HCT116 (cell line): ENCODE measurements at regions not wholly inside any gene's neighbourhood (a gene's known extent, or its start where the extent isn't known, plus 50 kb on each side); places are given as distances from the start of the nearest gene placed in this dataset.

Experiments used
- CTCF ChIP-seq, 3 experiments: fragments of 200-600 bp in 1 of 3; sonication (generic) in 1 of 3; IDR thresholded peaks in 2 of 3; conservative IDR thresholded peaks in 1 of 3; 2 replicates each; pipeline ENCODE4 v1.5.1; 2012 to 2017; ENCODE audit warnings: low read depth in 2 of 3, low read length in 2 of 3, antibody characterized with exemption in 1 of 3, borderline replicate concordance in 1 of 3, control low read depth in 1 of 3, mild to moderate bottlenecking in 1 of 3, mixed read lengths in 1 of 3, mixed run types in 1 of 3, moderate library complexity in 1 of 3; ENCODE audit not compliant: insufficient read depth in 1 of 3
- EGR1 ChIP-seq: IDR thresholded peaks from 2 replicates; pipeline ENCODE4 v1.6.1; 2012; ENCODE audit warnings: low read depth
- EZH2 ChIP-seq: fragments of 200-600 bp; sonication (generic); IDR thresholded peaks from 2 replicates; pipeline ENCODE4 v1.6.1; 2017; ENCODE audit warnings: antibody characterized with exemption, mixed run types
- POLR2AphosphoS5 ChIP-seq: IDR thresholded peaks from 2 replicates; pipeline ENCODE4 v1.6.1; 2011; ENCODE audit warnings: mild to moderate bottlenecking, low read depth, low read length, moderate library complexity
- REST ChIP-seq: IDR thresholded peaks from 2 replicates; pipeline ENCODE4 v1.6.1; 2012; ENCODE audit warnings: low read depth

DNA sequence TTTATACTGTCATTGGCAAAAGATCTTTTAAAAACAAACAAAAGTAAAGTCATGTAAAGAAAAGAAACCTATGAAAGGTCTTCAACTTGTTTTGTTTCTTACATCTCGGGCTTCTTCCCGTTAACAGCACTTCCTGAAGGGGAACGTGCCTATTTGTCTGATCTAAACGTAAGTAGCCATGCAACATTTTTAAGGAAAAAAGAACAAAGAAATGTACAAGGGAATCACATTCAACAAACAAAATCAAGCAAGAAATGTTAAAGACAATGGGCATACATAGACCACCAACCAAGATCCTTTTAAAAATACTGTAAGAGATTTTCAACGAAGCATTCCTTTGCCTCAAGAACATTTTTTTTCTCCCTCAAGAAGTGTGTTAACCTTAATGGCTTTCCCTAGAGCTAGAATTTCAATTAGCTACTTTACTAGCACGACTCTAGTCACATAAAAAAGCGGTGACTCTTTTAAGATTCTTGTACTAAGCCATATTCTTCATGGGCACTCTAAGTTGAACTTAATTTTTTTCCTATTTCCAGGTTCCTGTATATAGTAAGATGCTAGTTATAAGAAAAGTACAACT is 112.0 kb upstream of the TTC29 start:
- TF ChIP-seq CTCF (IDR thresholded peaks at IDR 0.05 in 2 of 3, conservative IDR thresholded peaks at IDR 0.05 in 1 of 3; ENCODE audit: borderline replicate concordance in 1 of 3, insufficient read depth in 1 of 3, low read depth in 2 of 3, low read length in 2 of 3), result no peak
- TF ChIP-seq POLR2AphosphoS5, result no peak
- TF ChIP-seq REST, result no peak
- TF ChIP-seq EGR1, result no peak
- no peak for TF ChIP-seq EZH2
